HG02852 (cell line): ENCODE measurements at regions not wholly inside any gene's neighbourhood (a gene's known extent, or its start where the extent isn't known, plus 50 kb on each side); places are given as distances from the start of the nearest gene placed in this dataset.

ENCODE experiments used
- ATAC-seq: cut with Tn5 transposase; IDR thresholded peaks from one replicate; pipeline ENCODE4 v1.9.1; 2021; ENCODE audit warnings: mild to moderate bottlenecking, moderate library complexity; ENCODE audit not compliant: unreplicated experiment

- no peak for ATAC-seq
Observed at GRCh38 chr6:152904678-152905077, 78.2 kb downstream of the FBXO5 start.

- no peak for ATAC-seq
Observed at GRCh38 chr6:152905551-152906299, 77.1 kb downstream of the FBXO5 start.

- ATAC-seq: no peak
Observed at GRCh38 chr6:152909241-152909640, 73.6 kb downstream of the FBXO5 start.

GRCh38 chr6:152916035-152916434, 66.8 kb downstream of the FBXO5 start:
- no peak for ATAC-seq

GRCh38 chr6:152918991-152919390, 63.9 kb downstream of the FBXO5 start:
- no peak for ATAC-seq

- ATAC-seq: no peak
Observed at GRCh38 chr6:152920016-152920415, 62.8 kb downstream of the FBXO5 start.
